Neural progenitor cell (in vitro differentiated cells): ENCODE measurements at regions not wholly inside any gene's neighbourhood (a gene's known extent, or its start where the extent isn't known, plus 50 kb on each side); places are given as distances from the start of the nearest gene placed in this dataset.
A peak's percentile ranks its signal among the peaks of the same experiment; 100 is the strongest.

Experiments used
- DNase-seq: peaks from one replicate; pipeline ENCODE4 v3.0.0-alpha.2; 2016; ENCODE audit warnings: low spot score
- H2AFZ ChIP-seq: fragments of 200-600 bp; sonication (generic); replicated peaks from 2 replicates; pipeline ENCODE4 v1.6.1; 2016; ENCODE audit warnings: antibody characterized with exemption
- H3F3A ChIP-seq: fragments of 200-600 bp; sonication (generic); 2 replicates; pipeline ENCODE4 v1.6.1; 2016; ENCODE audit warnings: antibody characterized with exemption, low read depth
- H3K27ac ChIP-seq: fragments of 200-600 bp; sonication (generic); 2 replicates; pipeline ENCODE4 v1.5.1; 2016; ENCODE audit warnings: mild to moderate bottlenecking
- H3K27me3 ChIP-seq: fragments of 200-600 bp; sonication (generic); 2 replicates; pipeline ENCODE4 v1.6.1; 2016; ENCODE audit warnings: mild to moderate bottlenecking, moderate library complexity
- H3K36me3 ChIP-seq: fragments of 200-600 bp; sonication (generic); 2 replicates; pipeline ENCODE4 v1.5.1; 2016
- H3K4me1 ChIP-seq: fragments of 200-600 bp; sonication (generic); 2 replicates; pipeline ENCODE4 v1.6.1; 2016; ENCODE audit warnings: mixed run types
- H3K4me2 ChIP-seq: fragments of 200-600 bp; sonication (generic); 2 replicates; pipeline ENCODE4 v1.6.1; 2016
- H3K4me3 ChIP-seq: fragments of 200-600 bp; sonication (generic); 2 replicates; pipeline ENCODE4 v1.5.1; 2016
- H3K79me2 ChIP-seq: fragments of 200-600 bp; sonication (generic); 2 replicates; pipeline ENCODE4 v1.6.1; 2016; ENCODE audit warnings: low read depth
- H3K9ac ChIP-seq: fragments of 200-600 bp; sonication (generic); 2 replicates; pipeline ENCODE4 v1.6.1; 2016
- H3K9me3 ChIP-seq: fragments of 200-600 bp; sonication (generic); 2 replicates; pipeline ENCODE4 v1.5.1; 2016; ENCODE audit warnings: low read depth
- H4K20me1 ChIP-seq: fragments of 200-600 bp; sonication (generic); 2 replicates; pipeline ENCODE4 v1.6.1; 2016; ENCODE audit warnings: low read depth
- H3K27ac Mint-ChIP-seq: 3 replicates; pipeline ENCODE4 v1.8.0; 2021; ENCODE audit warnings: mixed read lengths
- H3K27me3 Mint-ChIP-seq: 2 replicates; pipeline ENCODE4 v1.8.0; 2022; ENCODE audit warnings: low read depth, mild to moderate bottlenecking, inconsistent platforms, moderate library complexity, mixed read lengths; ENCODE audit not compliant: insufficient read depth
- H3K36me3 Mint-ChIP-seq: 3 replicates; pipeline ENCODE4 v1.8.0; 2021; ENCODE audit warnings: mixed read lengths
- H3K4me1 Mint-ChIP-seq: 3 replicates; pipeline ENCODE4 v1.8.0; 2021; ENCODE audit warnings: mixed read lengths
- H3K4me3 Mint-ChIP-seq: 3 replicates; pipeline ENCODE4 v1.8.0; 2021; ENCODE audit warnings: mild to moderate bottlenecking, moderate library complexity, mixed read lengths
- H3K9me3 Mint-ChIP-seq: 3 replicates; pipeline ENCODE4 v1.8.0; 2020; ENCODE audit warnings: mixed read lengths
- CTCF ChIP-seq: fragments of 200-600 bp; sonication (generic); IDR thresholded peaks from 2 replicates; pipeline ENCODE4 v1.5.1; 2017; ENCODE audit warnings: antibody characterized with exemption, mild to moderate bottlenecking
- EZH2 ChIP-seq: fragments of 200-600 bp; sonication (generic); IDR thresholded peaks from 2 replicates; pipeline ENCODE4 v1.6.1; 2017; ENCODE audit warnings: antibody characterized with exemption, mild to moderate bottlenecking, moderate library complexity
- EZH2phosphoT487 ChIP-seq: fragments of 200-600 bp; sonication (generic); IDR thresholded peaks from 2 replicates; pipeline ENCODE4 v1.6.1; 2017; ENCODE audit warnings: antibody characterized with exemption

DNA sequence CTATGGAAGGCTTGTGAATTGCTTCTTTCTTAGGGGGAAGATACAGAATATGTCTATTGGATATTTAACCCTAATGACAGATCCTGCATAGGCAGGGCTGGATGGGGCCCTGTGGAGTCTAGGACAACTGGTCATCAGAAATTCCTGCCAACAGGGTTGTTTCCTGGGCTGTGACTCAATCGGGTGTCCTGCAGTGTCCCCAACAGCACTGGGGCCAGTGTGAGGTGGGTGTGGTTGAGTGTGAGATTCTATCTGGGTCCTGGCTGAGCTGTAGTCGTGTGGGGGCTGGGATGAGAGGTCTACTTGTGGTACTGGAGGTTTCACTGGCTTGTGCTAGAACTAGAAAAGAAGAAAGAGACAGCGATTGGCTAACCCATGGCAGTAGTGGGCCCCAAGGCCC, 87.3 kb upstream of the WDR1 start:
- H3K79me2 ChIP-seq = no peaks in the 10 kb centered on the region
- H3K4me1 ChIP-seq = no peaks in the 10 kb centered on the region
- no peak for DNase-seq
- H3K4me2 ChIP-seq = no peak overlapping the region
- no peak overlapping the region for H3K4me3 ChIP-seq
- Mint-ChIP-seq H3K4me1 (no peaks in the 10 kb centered on the region), H3K27me3 (peaks cover 8% of the 10 kb centered on the region), H3K27ac (no peak overlapping the region), H3K9me3 (no peaks in the 10 kb centered on the region), H3K36me3 (no peaks in the 10 kb centered on the region), H3K4me3 (no peak overlapping the region)
- no peaks in the 10 kb centered on the region for H3K9me3 ChIP-seq
- no peak overlapping the region for H3K9ac ChIP-seq
- H2AFZ ChIP-seq = no peak overlapping the region
- H4K20me1 ChIP-seq = no peaks in the 10 kb centered on the region
- H3F3A ChIP-seq = no peaks in the 10 kb centered on the region
- no peaks in the 10 kb centered on the region for H3K27me3 ChIP-seq
- TF ChIP-seq EZH2 (no peak), EZH2phosphoT487 (no peak), CTCF (no peak)
- H3K27ac ChIP-seq = no peak overlapping the region
- H3K36me3 ChIP-seq = no peaks in the 10 kb centered on the region

GRCh38 chr4:10201381-10202223, 85.0 kb upstream of the WDR1 start:
- no peaks in the 10 kb centered on the region for H3K27me3 ChIP-seq
- no peaks in the 10 kb centered on the region for H3F3A ChIP-seq
- H3K4me1 Mint-ChIP-seq = no peaks in the 10 kb centered on the region
- no peak overlapping the region for H3K4me2 ChIP-seq
- no peak for DNase-seq
- no peaks in the 10 kb centered on the region for H3K79me2 ChIP-seq
- H3K27ac Mint-ChIP-seq = no peak overlapping the region
- no peak overlapping the region for H3K9ac ChIP-seq
- no peaks in the 10 kb centered on the region for H3K36me3 ChIP-seq
- no peak overlapping the region for H2AFZ ChIP-seq
- peaks cover 10% of the 10 kb centered on the region for H3K27me3 Mint-ChIP-seq
- H3K9me3 Mint-ChIP-seq = no peaks in the 10 kb centered on the region
- no peaks in the 10 kb centered on the region for H3K4me1 ChIP-seq
- no peak for TF ChIP-seq EZH2phosphoT487
- H3K36me3 Mint-ChIP-seq = no peaks in the 10 kb centered on the region
- H4K20me1 ChIP-seq = no peaks in the 10 kb centered on the region
- no peak overlapping the region for H3K27ac ChIP-seq
- H3K4me3 ChIP-seq = no peak overlapping the region
- H3K9me3 ChIP-seq = no peaks in the 10 kb centered on the region
- no peak overlapping the region for H3K4me3 Mint-ChIP-seq

- no peaks in the 10 kb centered on the region for H3K36me3 ChIP-seq
- no peaks in the 10 kb centered on the region for H3K4me1 ChIP-seq
- H3F3A ChIP-seq = no peaks in the 10 kb centered on the region
- Mint-ChIP-seq H3K4me3 (no peak overlapping the region), H3K4me1 (no peaks in the 10 kb centered on the region), H3K27me3 (peaks cover 8% of the 10 kb centered on the region), H3K27ac (no peak overlapping the region), H3K9me3 (no peaks in the 10 kb centered on the region), H3K36me3 (no peaks in the 10 kb centered on the region)
- H3K9ac ChIP-seq = no peak overlapping the region
- H2AFZ ChIP-seq = no peak overlapping the region
- no peaks in the 10 kb centered on the region for H4K20me1 ChIP-seq
- no peak for DNase-seq
- H3K9me3 ChIP-seq = no peaks in the 10 kb centered on the region
- H3K4me3 ChIP-seq = no peak overlapping the region
- no peaks in the 10 kb centered on the region for H3K79me2 ChIP-seq
- TF ChIP-seq EZH2 (no peak), EZH2phosphoT487 (no peak), CTCF (no peak)
- no peaks in the 10 kb centered on the region for H3K27me3 ChIP-seq
- H3K27ac ChIP-seq = no peak overlapping the region
- no peak overlapping the region for H3K4me2 ChIP-seq
Measured at GRCh38 chr4:10200869-10201268, 84.3 kb upstream of the WDR1 start.

GRCh38 chr4:10198365-10198764, 81.8 kb upstream of the WDR1 start:
- H3K4me1 ChIP-seq = no peaks in the 10 kb centered on the region
- H3K4me2 ChIP-seq = no peak overlapping the region
- H3F3A ChIP-seq = no peaks in the 10 kb centered on the region
- no peaks in the 10 kb centered on the region for H3K79me2 ChIP-seq
- H3K9me3 Mint-ChIP-seq = no peaks in the 10 kb centered on the region
- no peak overlapping the region for H3K9ac ChIP-seq
- H3K9me3 ChIP-seq = no peaks in the 10 kb centered on the region
- H3K4me3 ChIP-seq = no peak overlapping the region
- TF ChIP-seq EZH2 (no peak), EZH2phosphoT487 (no peak), CTCF (no peak)
- H3K4me1 Mint-ChIP-seq = no peaks in the 10 kb centered on the region
- H3K4me3 Mint-ChIP-seq = no peak overlapping the region
- H3K27me3 ChIP-seq = no peaks in the 10 kb centered on the region
- DNase-seq = peak; percentile 11
- peaks cover 6% of the 10 kb centered on the region for H3K27me3 Mint-ChIP-seq
- H3K36me3 ChIP-seq = no peaks in the 10 kb centered on the region
- no peak overlapping the region for H2AFZ ChIP-seq
- no peaks in the 10 kb centered on the region for H3K36me3 Mint-ChIP-seq
- no peak overlapping the region for H3K27ac ChIP-seq
- no peaks in the 10 kb centered on the region for H4K20me1 ChIP-seq
- H3K27ac Mint-ChIP-seq = no peak overlapping the region
